ENCODE measurements at regions not wholly inside any gene's neighbourhood (a gene's known extent, or its start where the extent isn't known, plus 50 kb on each side); places are given as distances from the start of the nearest gene placed in this dataset.

GRCh38 chr16:72620348-72620747 lies 427.6 kb downstream of the ZFHX3 start:
- TF ChIP-seq POLR2A (IDR thresholded peaks at IDR 0.05), result no peak
- TF ChIP-seq, protein P1, sequence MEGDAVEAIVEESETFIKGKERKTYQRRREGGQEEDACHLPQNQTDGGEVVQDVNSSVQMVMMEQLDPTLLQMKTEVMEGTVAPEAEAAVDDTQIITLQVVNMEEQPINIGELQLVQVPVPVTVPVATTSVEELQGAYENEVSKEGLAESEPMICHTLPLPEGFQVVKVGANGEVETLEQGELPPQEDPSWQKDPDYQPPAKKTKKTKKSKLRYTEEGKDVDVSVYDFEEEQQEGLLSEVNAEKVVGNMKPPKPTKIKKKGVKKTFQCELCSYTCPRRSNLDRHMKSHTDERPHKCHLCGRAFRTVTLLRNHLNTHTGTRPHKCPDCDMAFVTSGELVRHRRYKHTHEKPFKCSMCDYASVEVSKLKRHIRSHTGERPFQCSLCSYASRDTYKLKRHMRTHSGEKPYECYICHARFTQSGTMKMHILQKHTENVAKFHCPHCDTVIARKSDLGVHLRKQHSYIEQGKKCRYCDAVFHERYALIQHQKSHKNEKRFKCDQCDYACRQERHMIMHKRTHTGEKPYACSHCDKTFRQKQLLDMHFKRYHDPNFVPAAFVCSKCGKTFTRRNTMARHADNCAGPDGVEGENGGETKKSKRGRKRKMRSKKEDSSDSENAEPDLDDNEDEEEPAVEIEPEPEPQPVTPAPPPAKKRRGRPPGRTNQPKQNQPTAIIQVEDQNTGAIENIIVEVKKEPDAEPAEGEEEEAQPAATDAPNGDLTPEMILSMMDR (IDR thresholded peaks at IDR 0.05), result no peak

Data from right lobe of liver (tissue), 4 donors.